ENCODE measurements at regions not wholly inside any gene's neighbourhood (a gene's known extent, or its start where the extent isn't known, plus 50 kb on each side); places are given as distances from the start of the nearest gene placed in this dataset.
"Not testable (repeated sequence)": the region's sequence is repeated elsewhere in the genome, so short reads cannot be mapped to it uniquely, and the experiment has no call there.

DNA sequence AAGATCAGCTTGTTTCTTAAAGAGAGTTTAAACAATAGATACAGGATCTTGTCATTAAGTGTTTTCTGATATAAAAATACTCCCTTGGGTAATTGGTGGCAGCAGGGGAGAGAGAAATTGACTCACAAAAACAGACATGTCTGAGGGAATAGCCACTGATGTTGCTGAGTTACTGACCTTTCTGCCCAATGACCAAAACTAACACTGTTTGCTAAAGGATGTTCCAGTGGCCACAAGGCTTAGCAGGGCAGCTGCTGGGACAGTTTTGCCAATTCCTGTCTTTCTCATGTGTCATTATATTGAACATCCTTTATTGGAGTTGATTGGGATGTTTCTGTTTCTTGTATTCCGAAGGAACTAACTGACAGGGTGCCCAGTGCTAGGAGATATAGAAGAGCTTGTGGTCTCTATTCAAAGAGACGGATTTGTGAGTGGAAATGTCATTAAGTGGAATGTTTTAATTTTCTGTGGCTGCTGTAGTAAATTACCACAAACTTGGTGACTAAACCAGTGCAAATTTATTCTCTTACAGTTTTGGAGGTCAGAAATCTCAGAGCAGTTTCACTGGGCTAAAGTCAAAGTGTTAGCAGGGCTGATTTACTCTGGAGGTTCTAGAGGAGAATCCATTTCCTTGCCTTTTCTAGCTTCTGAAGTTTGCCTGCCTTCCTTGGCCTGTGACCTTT is 124.8 kb upstream of the RMDN2 start:
- FAIRE-seq, result no peak
- no peak for DNase-seq (ENCODE audit: insufficient read length, low spot score)

DNA sequence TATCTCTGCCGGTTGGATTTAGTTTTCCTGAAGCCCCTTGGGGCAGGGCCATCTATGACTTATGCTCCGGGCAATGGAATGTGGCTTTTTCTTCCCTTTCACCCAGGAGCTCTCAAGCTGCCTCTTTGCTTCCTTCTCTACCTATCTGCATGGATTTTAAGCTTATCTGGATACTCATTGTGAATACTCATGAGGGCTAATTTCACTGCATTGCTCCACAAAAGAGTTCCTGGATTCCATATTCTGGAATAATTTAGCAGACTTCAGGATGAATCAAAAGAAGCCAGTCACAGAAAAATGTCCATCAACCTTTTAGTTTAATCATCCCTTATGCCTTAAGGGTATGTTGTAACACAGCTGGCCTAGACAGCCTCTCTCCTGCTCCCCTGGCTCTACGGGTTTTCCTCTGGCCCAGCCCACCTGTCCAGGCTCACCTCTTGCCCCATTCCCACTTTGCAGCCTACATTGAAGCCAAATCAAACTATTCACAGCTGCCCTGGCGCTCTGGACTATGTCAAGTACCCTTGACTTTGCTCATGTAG is 122.8 kb upstream of the RMDN2 start:
- no peak for FAIRE-seq
- DNase-seq (ENCODE audit: insufficient read length, low spot score), result no peak

GRCh38 chr2:37802899-37803379 is 122.1 kb upstream of the RMDN2 start:
- no peak for FAIRE-seq
- no peak for DNase-seq (ENCODE audit: insufficient read length, low spot score)

DNA sequence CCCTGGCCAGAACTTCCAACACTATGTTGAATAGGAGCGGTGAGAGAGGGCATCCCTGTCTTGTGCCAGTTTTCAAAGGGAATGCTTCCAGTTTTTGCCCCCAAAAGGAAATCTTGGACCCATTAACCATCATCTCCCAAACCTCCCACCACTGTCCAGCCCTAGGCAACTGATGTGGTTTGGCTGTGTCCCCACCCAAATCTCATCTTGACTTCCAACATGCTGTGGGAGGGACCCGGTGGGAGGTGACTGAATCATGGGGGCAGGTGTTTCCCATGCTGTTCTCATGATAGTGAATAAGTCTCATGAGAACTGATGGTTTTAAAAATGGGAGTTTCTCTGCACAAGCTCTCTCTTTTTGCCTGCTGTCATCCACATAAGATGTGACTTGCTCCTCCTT is 119.1 kb upstream of the RMDN2 start:
- not testable (repeated sequence) for DNase-seq (ENCODE audit: insufficient read length, low spot score); FAIRE-seq

DNA sequence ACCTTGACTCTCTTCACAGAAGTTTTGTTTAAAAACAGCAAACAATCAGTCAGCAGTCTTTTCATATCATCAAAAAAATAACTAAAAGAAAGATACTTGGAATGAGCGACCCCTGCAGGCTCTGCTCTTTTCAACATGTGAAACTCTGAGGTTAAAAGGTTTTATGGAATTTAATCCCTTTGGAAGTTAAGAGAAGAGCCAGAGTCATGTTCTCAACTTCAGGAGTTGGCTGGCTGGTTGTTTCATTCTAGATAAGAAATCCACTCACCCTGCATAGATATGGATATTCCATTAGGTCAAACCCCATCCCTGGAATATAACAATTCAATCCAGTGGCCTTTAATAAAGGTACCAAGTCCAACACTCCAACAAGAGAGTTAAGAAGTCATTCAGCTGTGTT is 115.6 kb upstream of the RMDN2 start:
- FAIRE-seq (no peak), DNase-seq (ENCODE audit: insufficient read length, low spot score) (no peak)

DNA sequence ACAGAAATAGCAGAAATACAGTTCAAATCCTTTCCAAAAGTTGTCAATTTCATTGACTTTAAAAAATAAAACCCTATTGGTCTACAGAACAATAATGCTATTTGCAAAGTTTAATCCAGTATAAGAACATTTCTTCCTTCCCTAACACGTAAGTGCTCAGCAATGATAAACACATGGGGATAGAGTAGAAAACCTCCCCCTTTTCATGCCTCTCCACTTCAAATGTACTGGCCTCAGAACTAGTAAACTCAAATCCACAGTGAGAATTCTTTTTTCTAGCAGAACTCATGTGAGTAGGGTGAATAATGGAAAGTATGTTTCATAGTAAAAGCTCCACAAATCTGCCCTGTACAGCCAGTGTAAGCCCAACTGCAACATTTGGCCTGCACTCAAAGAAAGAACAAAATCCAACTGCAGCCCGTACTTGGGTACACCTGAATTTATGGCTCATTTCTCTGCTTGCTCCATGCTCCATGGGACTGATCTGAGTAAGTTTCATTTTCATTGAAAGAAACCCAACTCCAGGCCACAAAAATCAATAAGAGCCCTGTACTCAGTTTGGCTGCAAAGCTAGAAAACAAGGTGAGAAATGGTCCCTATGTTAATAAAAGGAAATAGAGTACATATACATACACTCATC is 115.0 kb upstream of the RMDN2 start:
- DNase-seq (ENCODE audit: insufficient read length, low spot score) (no peak), FAIRE-seq (no peak)

- FAIRE-seq, result no peak
- no peak for DNase-seq (ENCODE audit: insufficient read length, low spot score)
Measured at GRCh38 chr2:37812414-37812813, 112.7 kb upstream of the RMDN2 start.

DNA sequence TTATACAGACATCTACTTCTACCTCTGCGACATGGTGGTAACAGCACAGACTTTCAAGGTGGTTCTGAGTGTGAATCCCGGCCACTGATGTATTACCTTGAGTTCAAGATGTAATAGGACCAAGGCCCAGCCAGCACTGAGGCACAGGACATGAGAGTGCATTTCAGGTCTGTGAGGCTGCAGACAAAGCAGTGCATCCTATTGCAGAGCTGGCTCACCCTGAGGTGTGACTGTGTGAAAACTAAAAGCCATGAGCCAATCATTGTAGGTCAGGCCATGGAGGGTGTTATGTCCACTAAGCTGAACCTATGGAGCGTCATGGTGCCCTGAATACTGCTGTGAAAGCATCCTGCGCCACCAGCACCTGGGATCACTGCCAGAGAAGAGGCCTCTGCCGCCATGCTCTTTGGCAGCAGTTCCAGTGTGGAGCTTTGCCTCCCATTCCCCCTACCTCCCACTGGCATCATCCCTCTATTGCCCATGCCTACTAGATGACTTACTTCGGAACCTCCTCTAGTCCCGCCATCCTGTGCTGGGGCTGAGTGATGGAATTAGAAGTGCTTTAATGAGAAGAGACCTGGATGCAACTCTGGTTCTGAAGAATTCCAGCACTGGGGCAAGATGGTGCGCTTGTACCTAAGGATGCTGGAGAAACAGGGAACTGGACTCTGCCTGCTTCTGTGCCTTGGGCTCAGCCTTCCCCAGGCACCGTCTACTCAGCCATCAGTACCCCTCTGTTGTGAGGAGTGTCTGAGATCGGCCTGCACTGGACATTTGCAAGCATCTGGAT is 112.0 kb upstream of the RMDN2 start:
- FAIRE-seq (no peak), DNase-seq (ENCODE audit: insufficient read length, low spot score) (no peak)

DNA sequence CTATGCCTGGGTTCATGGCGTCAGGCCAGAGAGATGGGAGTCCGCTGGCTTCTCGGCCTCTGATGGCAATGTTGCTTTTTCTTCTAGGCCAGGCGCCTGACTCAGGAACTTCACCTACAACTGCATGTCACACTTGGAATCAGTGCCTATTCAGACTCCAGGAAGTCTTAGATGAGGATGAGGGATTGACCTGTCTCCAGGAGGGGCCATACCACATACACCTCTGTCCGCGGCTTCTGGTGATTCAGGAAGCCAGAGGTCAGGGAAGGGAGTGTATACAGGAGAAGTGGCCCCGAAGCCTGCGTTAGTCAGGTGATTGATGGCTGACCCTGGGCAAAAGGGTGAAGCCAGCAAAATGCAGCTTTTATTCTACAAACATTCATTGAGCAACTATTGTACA is 109.1 kb upstream of the RMDN2 start:
- no peak for FAIRE-seq
- DNase-seq (ENCODE audit: insufficient read length, low spot score), result no peak

- FAIRE-seq, result no peak
Measured at GRCh38 chr2:37816686-37817085, 108.4 kb upstream of the RMDN2 start.

GRCh38 chr2:37819186-37819585 is 105.9 kb upstream of the RMDN2 start:
- DNase-seq (ENCODE audit: insufficient read length, low spot score), result no peak
- FAIRE-seq, result no peak

More at GRCh38 chr2:37816686-37817085, 108.4 kb upstream of the RMDN2 start:
- no peak for DNase-seq (ENCODE audit: insufficient read length, low spot score)

DNA sequence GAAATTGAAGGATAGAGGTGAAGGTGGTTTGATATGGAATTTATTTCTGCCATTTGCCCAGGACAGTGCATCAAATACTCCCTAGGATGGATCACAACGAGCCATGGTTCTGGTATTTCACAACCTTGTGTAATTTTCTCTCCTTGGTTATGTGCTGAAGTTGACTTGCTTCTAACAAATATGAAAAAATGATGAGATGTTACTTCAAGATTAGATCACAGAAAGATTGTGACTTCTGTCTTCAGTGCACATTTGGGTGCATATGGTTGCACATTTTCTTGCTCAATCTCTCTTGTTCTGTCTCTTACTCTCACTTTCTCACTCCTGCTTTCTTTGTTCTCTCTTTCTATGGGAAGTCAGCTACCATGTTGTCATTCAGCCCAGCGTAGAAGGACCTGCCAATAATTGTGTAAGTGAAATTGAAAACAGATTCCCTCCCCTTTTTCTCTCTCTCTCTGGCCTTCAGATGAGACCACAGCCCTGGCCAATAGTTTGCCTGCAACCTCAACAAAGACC is 104.6 kb upstream of the RMDN2 start:
- DNase-seq (ENCODE audit: insufficient read length, low spot score), result no peak
- FAIRE-seq, result no peak

DNA sequence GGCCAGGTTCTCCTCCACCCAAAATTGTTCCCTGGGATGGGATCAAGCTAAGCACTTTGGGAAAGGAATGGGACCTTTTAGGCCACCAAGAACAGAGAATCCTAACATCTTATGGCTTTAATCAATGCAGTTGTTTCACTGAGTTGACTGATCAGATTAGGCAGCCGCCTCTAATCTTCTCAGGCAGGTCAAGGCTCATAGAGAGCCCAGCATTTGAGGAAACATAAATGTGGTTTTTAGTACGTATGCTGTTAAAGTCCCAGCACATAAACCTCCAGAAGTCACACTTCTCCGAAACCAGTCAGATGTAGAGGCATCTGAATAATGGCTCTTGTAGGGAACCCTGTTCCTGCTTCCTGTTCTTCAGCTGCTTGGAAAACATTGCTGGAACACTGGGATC is 99.5 kb upstream of the RMDN2 start:
- no peak for FAIRE-seq
- DNase-seq (ENCODE audit: insufficient read length, low spot score), result no peak

- FAIRE-seq (no peak), DNase-seq (ENCODE audit: insufficient read length, low spot score) (no peak)
Measured at GRCh38 chr2:37826611-37827010, 98.5 kb upstream of the RMDN2 start.

- DNase-seq (ENCODE audit: insufficient read length, low spot score), result no peak
- no peak for FAIRE-seq
Measured at GRCh38 chr2:37827455-37827854, 97.6 kb upstream of the RMDN2 start.

GRCh38 chr2:37827911-37828511 is 97.1 kb upstream of the RMDN2 start:
- no peak for FAIRE-seq
- DNase-seq (ENCODE audit: insufficient read length, low spot score), result no peak

DNA sequence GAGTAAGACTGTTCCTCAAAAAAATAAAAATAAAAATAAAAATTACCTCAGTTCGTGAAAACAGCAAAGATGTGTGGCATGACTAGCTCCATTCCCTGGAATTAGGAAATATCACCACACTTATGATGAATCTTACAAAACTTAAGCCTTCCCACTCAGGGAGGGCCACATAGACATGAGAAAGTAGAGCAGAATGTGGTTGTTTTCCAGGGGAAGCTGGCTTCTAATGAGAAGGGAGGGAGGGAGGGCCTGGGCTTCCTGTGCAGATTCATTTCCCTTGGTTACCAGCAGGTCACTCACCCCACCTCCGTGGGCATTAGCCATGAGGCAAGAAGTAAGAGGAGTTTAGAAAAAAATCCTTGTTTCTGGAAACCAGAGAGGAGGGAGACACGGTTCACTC is 95.9 kb upstream of the RMDN2 start:
- DNase-seq (ENCODE audit: insufficient read length, low spot score), result no peak
- FAIRE-seq, result no peak

GRCh38 chr2:37829616-37830395 is 95.3 kb upstream of the RMDN2 start:
- DNase-seq (ENCODE audit: insufficient read length, low spot score), result no peak
- no peak for FAIRE-seq

- no peak for DNase-seq (ENCODE audit: insufficient read length, low spot score)
- FAIRE-seq, result no peak
Measured at GRCh38 chr2:37830636-37831035, 94.5 kb upstream of the RMDN2 start.
